ENCODE measurements at regions not wholly inside any gene's neighbourhood (a gene's known extent, or its start where the extent isn't known, plus 50 kb on each side); places are given as distances from the start of the nearest gene placed in this dataset.

- TF ChIP-seq, protein P1, sequence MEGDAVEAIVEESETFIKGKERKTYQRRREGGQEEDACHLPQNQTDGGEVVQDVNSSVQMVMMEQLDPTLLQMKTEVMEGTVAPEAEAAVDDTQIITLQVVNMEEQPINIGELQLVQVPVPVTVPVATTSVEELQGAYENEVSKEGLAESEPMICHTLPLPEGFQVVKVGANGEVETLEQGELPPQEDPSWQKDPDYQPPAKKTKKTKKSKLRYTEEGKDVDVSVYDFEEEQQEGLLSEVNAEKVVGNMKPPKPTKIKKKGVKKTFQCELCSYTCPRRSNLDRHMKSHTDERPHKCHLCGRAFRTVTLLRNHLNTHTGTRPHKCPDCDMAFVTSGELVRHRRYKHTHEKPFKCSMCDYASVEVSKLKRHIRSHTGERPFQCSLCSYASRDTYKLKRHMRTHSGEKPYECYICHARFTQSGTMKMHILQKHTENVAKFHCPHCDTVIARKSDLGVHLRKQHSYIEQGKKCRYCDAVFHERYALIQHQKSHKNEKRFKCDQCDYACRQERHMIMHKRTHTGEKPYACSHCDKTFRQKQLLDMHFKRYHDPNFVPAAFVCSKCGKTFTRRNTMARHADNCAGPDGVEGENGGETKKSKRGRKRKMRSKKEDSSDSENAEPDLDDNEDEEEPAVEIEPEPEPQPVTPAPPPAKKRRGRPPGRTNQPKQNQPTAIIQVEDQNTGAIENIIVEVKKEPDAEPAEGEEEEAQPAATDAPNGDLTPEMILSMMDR (IDR thresholded peaks at IDR 0.05; ENCODE audit: partially characterized antibody, unreplicated experiment), result no peak
Measured at GRCh38 chr1:169024800-169025271, 81.7 kb upstream of the ATP1B1 start.

DNA sequence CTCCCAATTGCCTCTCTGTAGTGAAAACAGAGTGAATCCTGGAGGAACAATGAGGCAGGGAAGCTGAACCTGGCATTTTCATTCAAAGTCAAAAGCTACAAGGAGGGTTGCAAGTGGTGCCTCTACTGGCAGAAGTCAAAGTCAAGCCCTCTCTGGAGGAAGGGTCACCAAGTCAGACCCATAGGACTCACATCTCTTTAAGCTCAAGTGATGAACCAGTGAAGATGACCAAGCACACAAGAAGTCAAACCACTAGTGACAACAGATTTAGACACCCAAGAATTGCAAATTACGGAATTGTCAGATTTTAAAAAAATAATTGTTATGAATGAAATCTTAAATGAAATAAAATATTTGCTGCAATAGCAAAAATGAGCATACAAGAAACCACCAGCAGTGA lies 81.1 kb upstream of the ATP1B1 start:
- Mint-ChIP-seq H3K27me3 (ENCODE audit: unreplicated experiment) (no peaks in the 10 kb centered on the region), H3K36me3 (ENCODE audit: unreplicated experiment) (no peaks in the 10 kb centered on the region), H3K9me3 (ENCODE audit: unreplicated experiment) (no peaks in the 10 kb centered on the region), H3K4me3 (ENCODE audit: unreplicated experiment) (no peak overlapping the region), H3K4me1 (ENCODE audit: low read depth, unreplicated experiment) (no peaks in the 10 kb centered on the region), H3K27ac (ENCODE audit: unreplicated experiment) (no peak overlapping the region)
- no peak for DNase-seq
- TF ChIP-seq, protein P1 (IDR thresholded peaks at IDR 0.05; ENCODE audit: partially characterized antibody, unreplicated experiment), result no peak

More at GRCh38 chr1:169024800-169025271, 81.7 kb upstream of the ATP1B1 start:
- no peak overlapping the region for H3K27ac Mint-ChIP-seq (ENCODE audit: unreplicated experiment)
- no peaks in the 10 kb centered on the region for H3K36me3 Mint-ChIP-seq (ENCODE audit: unreplicated experiment)
- no peak for DNase-seq
- no peaks in the 10 kb centered on the region for H3K4me1 Mint-ChIP-seq (ENCODE audit: low read depth, unreplicated experiment)
- H3K4me3 Mint-ChIP-seq (ENCODE audit: unreplicated experiment), result no peak overlapping the region
- H3K27me3 Mint-ChIP-seq (ENCODE audit: unreplicated experiment), result no peaks in the 10 kb centered on the region
- H3K9me3 Mint-ChIP-seq (ENCODE audit: unreplicated experiment), result no peaks in the 10 kb centered on the region

- H3K27ac Mint-ChIP-seq (ENCODE audit: unreplicated experiment), result no peak overlapping the region
- H3K9me3 Mint-ChIP-seq (ENCODE audit: unreplicated experiment), result no peaks in the 10 kb centered on the region
- H3K27me3 Mint-ChIP-seq (ENCODE audit: unreplicated experiment), result no peaks in the 10 kb centered on the region
- no peaks in the 10 kb centered on the region for H3K36me3 Mint-ChIP-seq (ENCODE audit: unreplicated experiment)
- TF ChIP-seq, protein P1 (IDR thresholded peaks at IDR 0.05; ENCODE audit: partially characterized antibody, unreplicated experiment), result no peak
- no peak for DNase-seq
- H3K4me1 Mint-ChIP-seq (ENCODE audit: low read depth, unreplicated experiment), result no peaks in the 10 kb centered on the region
- no peak overlapping the region for H3K4me3 Mint-ChIP-seq (ENCODE audit: unreplicated experiment)
Measured at GRCh38 chr1:169027607-169028320, 78.7 kb upstream of the ATP1B1 start.

- Mint-ChIP-seq H3K36me3 (ENCODE audit: unreplicated experiment) (no peaks in the 10 kb centered on the region), H3K4me1 (ENCODE audit: low read depth, unreplicated experiment) (no peaks in the 10 kb centered on the region), H3K4me3 (ENCODE audit: unreplicated experiment) (no peak overlapping the region), H3K27me3 (ENCODE audit: unreplicated experiment) (no peaks in the 10 kb centered on the region), H3K9me3 (ENCODE audit: unreplicated experiment) (no peaks in the 10 kb centered on the region), H3K27ac (ENCODE audit: unreplicated experiment) (no peak overlapping the region)
- DNase-seq, result no peak
- TF ChIP-seq, protein P1 (IDR thresholded peaks at IDR 0.05; ENCODE audit: partially characterized antibody, unreplicated experiment), result no peak
Measured at GRCh38 chr1:169031566-169032224, 74.8 kb upstream of the ATP1B1 start.

GRCh38 chr1:169041366-169041765 lies 65.1 kb upstream of the ATP1B1 start:
- peaks cover 3% of the 10 kb centered on the region for H3K9me3 Mint-ChIP-seq (ENCODE audit: unreplicated experiment)
- peaks cover 5% of the 10 kb centered on the region for H3K4me1 Mint-ChIP-seq (ENCODE audit: low read depth, unreplicated experiment)
- no peak overlapping the region for H3K27ac Mint-ChIP-seq (ENCODE audit: unreplicated experiment)
- H3K36me3 Mint-ChIP-seq (ENCODE audit: unreplicated experiment), result peaks cover 10% of the 10 kb centered on the region
- H3K27me3 Mint-ChIP-seq (ENCODE audit: unreplicated experiment), result no peaks in the 10 kb centered on the region
- no peak for DNase-seq
- no peak overlapping the region for H3K4me3 Mint-ChIP-seq (ENCODE audit: unreplicated experiment)
- TF ChIP-seq, protein P1 (IDR thresholded peaks at IDR 0.05; ENCODE audit: partially characterized antibody, unreplicated experiment), result no peak

Measured in glutamatergic neuron (in vitro differentiated cells).